IMR-90 (cell line): ENCODE measurements at regions not wholly inside any gene's neighbourhood (a gene's known extent, or its start where the extent isn't known, plus 50 kb on each side); places are given as distances from the start of the nearest gene placed in this dataset.

Experiments
- CTCF ChIP-seq: conservative IDR thresholded peaks from 2 replicates; pipeline ENCODE4 v1.5.1; 2012; ENCODE audit warnings: mild to moderate bottlenecking, low read depth, low read length, improper control_type of control experiment
- MAZ ChIP-seq: IDR thresholded peaks from 2 replicates; pipeline ENCODE4 v1.6.1; 2012; ENCODE audit warnings: low read depth, mild to moderate bottlenecking, low read length, improper control_type of control experiment, moderate library complexity, borderline replicate concordance
- POLR2A ChIP-seq: IDR thresholded peaks from 2 replicates; pipeline ENCODE4 v1.6.1; 2012; ENCODE audit warnings: mild to moderate bottlenecking, low read depth, low read length

- no peak for TF ChIP-seq CTCF
- TF ChIP-seq POLR2A = no peak
- no peak for TF ChIP-seq MAZ
Measured at GRCh38 chr4:14157262-14157661, 529.7 kb upstream of the BOD1L1 start.
